HG03342 (cell line): ENCODE measurements at regions not wholly inside any gene's neighbourhood (a gene's known extent, or its start where the extent isn't known, plus 50 kb on each side); places are given as distances from the start of the nearest gene placed in this dataset.

Source experiments
- ATAC-seq: cut with Tn5 transposase; IDR thresholded peaks from one replicate; pipeline ENCODE4 v1.9.1; 2021; ENCODE audit warnings: mild to moderate bottlenecking, moderate library complexity; ENCODE audit not compliant: unreplicated experiment

DNA sequence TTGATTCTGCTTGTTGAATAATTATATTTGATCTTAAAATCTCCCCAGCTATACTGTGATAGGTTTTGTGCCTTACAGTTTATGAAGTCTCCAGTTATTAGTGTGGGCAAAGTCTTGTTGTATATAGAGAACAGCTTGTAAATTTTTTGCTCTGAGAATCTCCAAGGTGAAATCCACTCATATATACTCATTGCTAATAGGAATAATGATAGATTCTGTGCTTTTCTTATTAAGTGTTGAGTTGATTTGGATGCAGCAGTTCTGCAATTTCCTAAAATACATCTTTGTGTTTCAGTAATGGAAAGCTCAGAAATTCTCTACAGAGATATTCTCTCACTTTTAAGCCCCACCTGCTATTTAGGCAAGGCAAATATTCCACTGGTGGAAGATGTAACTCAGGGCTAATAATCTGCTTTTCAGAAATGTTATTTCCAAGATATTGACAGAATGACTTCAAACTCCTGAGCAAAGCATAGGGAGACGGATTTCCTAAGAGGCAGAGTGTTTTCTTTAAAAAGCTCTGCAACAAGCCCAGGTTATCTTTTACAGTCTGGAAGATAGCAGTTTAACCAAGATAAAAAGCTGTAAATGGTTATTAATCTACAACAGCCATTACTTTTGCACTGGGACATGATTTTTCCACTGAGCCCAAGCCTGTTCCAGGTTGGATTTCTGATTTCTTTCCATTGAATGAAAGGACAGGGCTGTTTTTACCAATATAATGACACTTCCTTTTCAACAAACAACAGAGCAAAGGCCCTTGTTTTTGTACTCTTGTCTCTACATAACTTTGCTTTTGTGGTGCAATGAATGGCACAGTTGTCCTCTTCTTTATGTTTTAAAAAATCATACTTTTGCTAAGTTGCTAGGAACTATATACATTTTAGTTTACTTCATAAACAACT lies 239.9 kb upstream of the ATP2B1 start:
- no peak for ATAC-seq

DNA sequence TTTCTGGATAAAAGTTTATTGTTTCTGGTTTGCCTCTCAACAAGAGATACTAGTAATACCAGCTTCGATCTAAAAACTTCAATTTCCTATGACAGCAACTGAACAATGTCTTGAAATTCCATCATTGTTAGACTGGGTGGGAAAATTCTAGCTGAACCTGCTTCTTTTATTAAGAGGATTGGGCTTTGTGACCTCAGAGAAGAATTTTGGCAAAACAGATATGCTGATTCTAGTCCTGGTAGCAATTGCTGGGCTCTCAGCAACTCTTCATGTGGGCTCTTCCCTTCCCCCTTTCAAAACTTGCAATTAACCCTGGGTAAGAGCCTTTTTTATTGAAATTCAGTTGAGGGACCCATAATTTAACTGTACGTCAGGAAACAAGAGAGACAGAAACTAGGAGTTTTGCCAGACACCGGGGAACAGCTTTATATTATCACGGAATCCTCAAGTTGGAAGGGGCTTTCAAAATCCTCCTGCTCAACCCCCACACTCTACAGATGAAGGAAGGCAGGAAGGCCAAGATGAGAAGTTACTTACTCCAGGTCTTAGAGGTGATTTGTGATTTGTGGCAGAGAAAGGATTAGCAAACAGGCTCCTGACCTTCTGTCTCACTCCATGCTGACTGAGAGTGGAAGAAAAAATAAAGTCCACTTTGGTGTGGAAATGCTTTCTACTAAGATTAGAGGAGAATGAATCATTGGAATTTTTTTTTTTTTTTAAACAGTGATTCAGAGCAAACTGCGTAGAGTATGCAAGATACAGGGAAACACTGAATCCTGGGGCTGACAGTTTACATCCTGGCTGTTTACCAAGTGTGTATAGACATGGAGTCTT lies 239.0 kb upstream of the ATP2B1 start:
- ATAC-seq = no peak

DNA sequence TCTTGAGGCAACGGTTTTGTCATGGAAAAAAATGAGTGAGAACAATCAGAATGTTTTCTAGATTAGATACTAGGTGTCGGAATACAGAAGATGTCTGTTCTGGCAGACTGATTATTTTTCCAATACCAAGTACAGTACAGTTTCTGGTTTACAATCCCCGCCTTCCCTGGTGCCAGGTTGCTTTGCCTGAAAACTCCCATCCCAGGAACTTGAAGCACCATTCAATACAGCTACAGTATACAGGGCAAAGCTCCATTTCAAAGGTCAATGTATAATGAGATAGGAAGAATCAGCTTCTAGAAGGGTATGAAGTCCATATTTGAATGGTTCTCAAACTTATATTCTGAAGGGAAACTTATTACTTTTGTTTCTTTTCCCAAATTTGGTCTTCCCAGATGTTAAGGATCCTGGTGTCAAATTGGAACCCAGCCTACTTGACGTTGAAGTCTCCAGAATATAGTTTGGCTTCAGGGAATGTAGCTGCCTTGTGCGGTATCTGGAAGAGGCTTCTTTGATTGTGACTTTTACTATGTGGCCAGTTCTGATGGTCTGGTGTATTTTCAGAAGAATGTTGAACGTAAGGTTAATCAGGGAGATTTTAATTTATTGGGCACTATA lies 238.0 kb upstream of the ATP2B1 start:
- ATAC-seq = no peak

DNA sequence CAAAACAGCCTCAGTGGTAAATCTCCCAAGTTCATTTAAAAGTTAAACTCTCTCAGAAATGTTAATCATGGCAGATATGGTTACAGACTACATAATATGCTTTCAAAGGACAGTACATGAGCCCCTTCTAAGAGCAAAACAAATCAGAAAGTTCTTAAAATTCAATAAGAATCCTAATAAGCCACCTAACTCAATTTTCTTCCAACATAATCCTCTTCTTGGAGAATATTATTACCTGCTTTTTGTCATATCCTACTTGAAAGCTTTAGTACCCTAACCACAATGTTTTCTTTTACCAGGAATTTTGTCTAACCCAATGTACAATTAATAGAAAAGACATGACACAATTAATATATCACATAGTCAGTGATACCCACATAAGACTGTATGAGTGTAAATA lies 236.5 kb upstream of the ATP2B1 start:
- ATAC-seq = no peak

DNA sequence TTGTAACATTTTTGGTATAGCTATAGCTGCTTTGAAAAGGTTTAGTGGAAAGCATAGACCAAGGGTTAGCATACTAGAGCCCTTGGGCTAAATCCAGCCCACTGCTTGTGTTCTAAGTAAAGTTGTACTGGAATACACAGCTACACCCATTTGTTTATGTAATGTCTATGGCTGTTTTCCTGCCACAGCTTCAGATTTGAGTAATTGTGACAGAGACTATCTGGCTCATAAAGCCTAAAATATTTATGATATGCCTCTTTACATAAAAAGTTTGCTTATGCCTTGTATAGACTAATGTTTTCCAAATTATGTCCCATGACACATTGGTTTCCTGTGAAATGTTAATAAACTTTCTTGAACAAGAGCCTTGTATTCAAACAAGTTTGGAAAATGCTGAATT lies 234.8 kb upstream of the ATP2B1 start:
- ATAC-seq = no peak

DNA sequence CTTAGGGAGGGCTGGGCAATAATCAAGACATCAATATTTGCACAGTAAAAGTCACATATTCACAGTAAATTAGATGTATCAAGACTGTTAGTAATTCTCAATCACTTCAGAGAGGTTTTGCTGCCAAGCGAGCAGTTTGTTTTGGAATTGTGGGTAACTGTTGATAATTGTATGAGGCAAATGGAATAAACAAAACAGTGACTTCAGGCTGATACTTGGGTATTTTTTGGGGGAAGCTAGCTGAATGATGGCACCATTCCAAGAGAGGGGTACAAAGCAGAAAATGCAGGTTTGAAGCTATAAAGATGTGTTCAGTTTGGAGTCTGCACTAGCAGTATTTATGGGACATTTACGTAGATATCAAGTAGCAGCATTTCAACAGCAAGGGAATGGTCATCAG lies 232.8 kb upstream of the ATP2B1 start:
- no peak for ATAC-seq

DNA sequence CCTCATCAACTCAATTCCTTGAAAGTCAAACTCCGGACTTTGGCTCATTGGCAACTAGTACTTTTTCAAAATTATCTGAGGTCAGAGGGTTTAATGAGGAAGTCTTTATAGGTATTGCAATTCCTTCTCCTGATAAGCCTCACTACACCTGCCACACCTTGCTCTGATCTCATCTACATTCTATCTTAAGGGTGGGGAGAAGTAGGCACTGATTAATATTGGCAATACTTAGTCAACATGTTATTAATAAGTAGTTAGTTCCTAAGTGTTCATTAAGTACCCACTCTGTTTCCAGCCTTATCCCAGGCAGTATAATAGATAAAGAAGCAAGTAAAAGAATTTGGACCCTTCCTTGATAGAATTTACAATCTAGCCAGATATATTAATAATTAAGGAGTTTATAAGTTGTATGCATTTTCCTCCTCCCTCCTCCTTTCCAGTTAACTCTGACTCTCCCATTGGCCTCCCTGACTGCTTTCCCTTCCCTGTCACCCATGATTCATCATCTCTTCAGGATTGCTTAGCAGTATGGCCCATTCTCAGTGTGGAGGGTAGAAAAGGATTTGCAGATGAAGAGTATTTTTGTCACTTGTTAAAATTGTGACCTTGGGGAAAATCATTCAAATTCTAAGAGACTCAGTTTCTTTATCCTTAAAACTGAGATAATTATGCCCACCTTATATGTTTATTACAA lies 231.0 kb upstream of the ATP2B1 start:
- ATAC-seq = no peak

DNA sequence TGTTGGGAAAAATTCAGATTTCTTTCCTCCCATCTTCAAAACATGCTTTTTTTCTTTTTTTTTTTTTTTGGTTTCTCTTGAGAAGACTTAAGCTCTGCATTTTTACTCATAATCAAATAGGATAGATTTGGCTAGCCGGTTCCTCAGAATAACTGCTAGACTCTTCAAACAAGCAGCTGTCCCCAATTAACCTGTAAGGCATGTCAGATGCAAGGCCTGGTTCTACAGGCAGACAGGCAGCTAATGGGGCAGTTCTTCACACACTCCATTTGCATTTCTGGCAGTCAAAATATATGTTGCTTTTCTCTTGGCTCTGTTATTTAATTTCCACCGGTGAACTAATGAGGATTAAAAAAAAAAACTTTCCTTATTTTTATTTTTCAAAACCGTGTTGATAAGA lies 228.0 kb upstream of the ATP2B1 start:
- no peak for ATAC-seq

DNA sequence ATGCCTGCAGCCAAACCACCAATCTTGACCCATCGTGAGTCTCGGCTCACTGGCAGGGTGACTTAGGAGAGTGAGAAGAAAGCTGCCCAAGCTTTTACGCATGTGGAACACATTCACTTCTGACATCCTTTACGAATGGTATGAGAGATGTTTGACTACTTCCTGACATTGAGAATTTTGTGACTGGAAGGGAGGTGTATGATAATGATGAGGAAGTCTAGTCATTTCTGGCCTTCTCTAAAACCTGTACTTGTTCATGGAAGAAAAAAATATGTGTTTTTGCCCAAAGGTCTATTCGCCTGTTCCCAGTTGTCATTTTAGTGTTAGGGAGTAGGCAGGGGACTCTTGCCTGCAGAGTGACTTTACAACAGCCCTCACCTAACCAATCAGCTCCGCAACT lies 227.2 kb upstream of the ATP2B1 start:
- peak; percentile 82 for ATAC-seq

DNA sequence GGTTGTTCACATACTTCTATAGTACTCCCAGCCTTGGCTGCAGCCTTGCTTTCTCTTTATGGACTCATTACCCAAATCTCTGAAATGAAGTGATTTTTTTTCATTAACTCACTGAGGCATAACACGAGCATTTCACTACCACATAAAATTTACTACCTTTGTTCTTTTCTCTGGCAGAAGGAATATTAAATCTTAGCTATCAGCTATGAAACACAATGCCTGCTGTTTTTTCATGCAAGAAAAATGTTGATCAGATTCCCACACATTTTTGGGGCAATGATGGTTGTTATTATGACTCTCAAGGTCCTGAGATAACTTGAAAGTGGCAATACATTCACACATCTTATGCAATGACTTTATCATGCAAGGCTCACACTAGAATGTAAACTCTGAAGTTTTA lies 225.3 kb upstream of the ATP2B1 start:
- no peak for ATAC-seq

DNA sequence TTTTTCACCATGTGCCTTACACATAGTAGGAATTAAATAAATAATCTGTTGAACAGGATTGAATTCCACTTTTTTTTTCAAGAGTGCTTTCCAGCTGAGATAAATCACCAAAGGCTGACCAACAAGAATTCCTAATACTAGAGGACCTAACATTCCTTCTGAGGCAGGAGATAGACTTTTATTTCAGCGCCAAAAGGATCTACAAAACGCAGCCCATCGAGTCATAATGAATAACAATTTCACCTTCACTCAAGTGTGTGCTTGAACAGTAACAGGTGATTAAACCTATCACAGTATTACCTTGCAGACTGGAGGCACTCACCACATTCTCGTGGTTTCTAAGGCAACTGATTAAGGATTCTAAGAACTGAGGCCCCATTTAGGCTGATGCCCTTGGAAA lies 224.3 kb upstream of the ATP2B1 start:
- no peak for ATAC-seq

DNA sequence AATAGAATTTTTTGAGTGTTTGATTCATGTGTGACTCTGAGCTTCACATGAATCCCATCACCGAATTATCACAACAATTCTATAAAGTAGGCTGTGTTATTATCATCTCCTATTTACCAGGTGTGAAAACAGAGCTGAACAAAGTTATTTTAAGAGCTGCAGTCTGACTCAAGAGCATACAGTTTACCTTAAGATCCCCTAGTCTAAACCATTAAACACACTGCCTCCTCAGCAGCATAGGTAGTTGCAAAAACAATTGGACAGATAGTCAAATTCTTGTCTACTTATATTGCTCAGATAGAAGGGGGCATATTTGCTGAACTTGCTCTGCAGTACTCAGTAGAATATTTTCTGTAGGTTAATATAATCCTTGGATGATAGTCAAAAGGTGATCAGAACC lies 219.8 kb upstream of the ATP2B1 start:
- no peak for ATAC-seq

DNA sequence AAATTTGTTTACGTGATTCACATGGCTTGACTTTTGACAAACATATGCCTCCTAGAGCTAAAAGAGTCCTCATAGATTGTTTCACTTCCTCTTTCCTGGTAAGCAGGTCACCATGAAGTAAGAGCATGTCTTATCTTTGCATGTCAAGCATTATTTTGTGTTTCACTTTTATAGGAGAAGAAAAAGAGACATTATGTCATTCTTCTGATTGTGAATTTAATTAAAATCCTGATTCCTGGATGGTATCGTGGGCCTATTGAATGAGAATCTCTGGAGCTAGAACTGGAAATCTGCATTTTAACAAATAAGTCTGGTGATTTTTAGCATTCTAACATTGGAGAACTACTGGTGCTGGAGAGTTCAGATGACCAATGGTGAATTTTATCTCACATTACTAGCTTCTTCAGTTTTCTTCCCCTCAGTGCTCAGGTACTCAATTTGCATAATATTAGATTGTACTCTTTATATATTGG lies 218.6 kb upstream of the ATP2B1 start:
- peak; percentile 98 for ATAC-seq

DNA sequence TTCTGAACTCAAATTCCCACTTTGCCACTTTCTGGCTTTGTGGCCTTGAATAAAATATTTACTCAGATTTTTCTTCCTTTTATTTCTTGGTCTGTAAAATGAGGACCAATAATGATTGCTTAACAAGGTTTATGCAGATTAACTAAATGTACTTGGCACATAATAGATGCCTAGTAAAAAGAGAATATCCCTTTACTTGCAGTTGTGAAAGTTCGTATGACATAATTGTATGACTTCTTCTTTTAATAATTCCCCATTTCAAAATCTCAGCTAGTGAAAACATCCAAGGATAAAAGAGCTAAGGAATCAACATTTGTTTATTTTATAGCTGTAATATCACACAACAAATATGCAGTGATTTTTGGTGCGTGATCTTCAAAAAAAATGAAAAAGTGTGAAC lies 215.6 kb upstream of the ATP2B1 start:
- no peak for ATAC-seq

DNA sequence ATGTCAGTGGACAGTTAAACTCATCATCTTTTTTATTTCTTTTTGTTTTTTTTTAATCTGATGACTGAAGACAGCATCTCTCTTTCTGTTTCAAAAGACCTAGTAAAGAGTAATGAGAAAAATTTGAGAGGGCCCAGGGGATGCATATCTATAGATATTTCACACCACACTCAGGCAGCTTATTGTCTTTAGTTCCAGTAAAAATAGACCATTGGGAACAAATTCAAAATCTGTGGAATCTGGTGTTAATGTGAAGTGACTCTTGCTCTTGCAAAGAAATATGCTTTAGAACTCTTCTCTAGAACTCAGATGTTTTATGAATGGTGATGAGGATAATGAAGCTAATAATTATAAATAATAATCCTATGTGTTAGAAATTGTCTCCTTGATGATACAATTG lies 214.5 kb upstream of the ATP2B1 start:
- no peak for ATAC-seq

DNA sequence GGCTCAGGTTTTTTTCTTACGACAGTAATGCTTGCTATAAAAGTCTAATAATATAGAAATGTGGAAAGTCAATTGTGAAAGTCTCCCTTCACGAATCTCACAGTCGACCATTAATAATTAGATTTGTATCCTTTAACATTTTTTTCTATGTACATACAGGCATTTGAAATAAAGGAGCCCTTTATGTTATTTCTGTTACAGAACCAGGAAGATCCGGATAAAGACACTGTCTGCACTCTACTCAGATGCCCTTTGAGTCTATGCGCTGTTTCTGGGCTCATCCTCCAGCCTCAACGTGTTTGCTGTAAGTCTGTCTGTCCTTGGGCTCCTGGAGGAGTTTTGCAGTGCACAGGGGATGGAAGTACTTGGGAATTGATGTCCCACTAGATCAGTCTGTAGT lies 212.2 kb upstream of the ATP2B1 start:
- no peak for ATAC-seq

DNA sequence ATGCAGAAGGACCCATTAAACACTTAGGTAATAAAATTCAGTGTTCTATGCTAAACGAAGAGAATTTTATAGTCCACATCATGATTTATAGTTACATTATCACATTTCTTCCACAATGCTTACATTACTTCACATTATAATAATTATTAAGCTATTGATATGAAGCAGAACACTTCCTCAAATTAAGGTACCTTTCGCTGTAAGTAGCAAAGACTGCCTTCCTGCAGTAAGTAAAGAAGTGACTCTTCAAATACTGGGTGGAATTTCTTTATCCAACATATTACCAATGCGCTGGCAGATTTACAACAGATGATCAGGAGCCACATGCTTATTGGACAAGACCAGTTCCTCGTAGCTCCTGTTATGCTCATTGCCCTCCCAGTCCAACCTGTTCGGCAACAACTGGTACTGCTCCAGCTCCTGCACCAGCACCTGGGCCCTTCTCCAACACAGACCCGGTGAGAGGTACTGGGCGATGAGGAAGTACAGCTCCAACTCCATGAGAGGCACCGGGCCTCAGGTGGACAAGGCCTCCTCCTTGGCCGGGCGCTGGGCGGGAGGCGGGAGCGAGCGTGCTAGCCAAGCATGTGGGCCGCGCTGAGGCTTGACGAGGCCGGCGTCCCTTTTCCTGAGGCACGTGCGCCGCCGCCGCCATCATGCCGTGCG lies 210.7 kb upstream of the ATP2B1 start:
- no peak for ATAC-seq

DNA sequence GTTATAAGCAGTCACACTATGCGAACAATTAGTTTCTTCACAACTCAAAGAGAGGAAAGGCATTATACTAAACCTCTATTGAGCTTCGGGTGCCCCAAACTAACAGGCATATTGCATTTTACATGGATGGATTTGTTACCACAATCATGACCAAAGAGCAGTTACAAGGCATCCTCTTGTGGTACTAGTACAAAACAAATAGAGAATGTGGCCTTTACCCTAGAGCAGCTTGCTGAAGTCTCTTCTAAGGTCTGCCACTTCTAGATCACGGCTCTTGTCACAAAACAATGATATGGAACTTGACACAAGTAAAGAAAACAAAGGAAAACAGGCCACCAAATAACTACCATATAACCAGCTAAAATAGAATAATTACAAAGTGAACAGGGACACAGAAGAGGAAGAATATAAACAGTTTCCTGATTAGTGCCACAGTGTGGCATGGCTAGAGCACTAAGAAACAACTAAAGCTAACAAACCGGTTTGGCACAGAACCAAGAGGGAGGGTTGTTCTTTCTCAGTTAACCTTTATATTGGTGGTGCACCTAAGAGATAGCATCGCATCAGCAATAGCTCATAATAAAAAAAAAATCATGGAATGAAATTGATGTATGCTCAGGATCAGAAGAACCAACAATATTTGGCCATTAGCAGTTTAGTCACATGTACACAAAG lies 209.7 kb upstream of the ATP2B1 start:
- no peak for ATAC-seq

DNA sequence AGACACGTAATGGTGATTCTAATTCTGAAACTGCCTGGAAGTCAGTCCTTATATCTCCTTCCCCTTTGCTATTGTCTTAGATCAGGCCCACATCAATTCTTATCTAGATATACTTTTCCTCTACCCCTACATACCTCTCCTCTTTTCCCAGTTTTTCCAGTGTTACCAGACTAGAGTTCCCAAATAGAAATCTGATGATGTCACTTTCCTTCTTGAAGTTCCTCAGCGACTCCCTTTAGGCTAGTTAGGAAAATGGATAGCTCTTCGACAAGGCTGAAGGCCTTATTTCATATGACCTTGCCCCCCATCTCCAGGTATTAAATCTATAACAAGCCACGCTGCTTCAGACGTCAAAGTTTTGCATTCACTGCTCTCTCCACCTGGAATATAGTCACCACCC lies 201.1 kb upstream of the ATP2B1 start:
- ATAC-seq = no peak

DNA sequence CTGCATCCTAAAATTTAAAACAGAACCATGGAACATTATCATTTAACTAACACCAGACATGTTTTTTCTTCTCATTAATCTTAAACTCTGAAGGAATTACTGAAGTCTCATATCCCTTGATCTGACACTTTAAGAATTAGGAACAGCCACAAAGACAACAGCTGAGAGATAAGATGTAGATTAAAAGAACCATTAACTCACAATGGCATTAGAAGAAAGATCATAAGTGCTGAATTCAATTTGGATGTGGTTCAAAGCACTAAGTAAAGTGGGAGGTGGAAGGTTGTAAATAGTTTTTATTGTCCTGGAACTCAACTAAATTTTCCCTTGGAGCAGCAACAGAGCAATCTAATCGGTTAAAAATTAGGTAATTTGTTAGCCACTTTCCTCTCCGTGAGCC lies 199.0 kb upstream of the ATP2B1 start:
- ATAC-seq = no peak
